ENCODE measurements at regions not wholly inside any gene's neighbourhood (a gene's known extent, or its start where the extent isn't known, plus 50 kb on each side); places are given as distances from the start of the nearest gene placed in this dataset.

DNA sequence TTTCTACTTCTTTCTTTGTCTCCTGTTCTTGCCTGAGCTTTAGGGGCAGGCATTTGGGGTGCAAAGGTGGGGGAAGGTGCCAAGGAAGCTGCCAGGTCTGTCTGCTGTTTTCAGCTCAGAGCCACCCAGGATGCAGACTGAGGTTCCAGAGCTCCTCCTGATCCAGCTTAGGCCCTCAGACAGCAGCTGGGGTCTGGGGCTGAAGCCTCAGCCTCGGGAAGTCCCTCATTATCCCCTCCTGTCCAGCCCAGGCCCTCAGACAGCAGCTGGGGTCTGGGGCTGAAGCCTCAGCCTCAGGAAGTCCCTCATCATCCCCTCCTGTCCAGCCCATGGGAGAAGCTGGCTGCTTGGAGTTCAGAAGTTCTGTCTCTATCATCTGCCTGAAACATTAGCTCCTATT lies 257.7 kb upstream of the CSF3R start:
- Histone ChIP-seq H2BK5ac (ENCODE audit: low read depth, low read length, poor library complexity, severe bottlenecking) (no peak overlapping the region), H3K9me3 (ENCODE audit: control insufficient read depth, insufficient read depth, low read length) (no peaks in the 10 kb centered on the region), H2AFZ (replicated peaks; ENCODE audit: low read length, poor library complexity) (no peak overlapping the region), H2BK20ac (ENCODE audit: low read depth, low read length) (no peak overlapping the region), H3K4me2 (ENCODE audit: low read depth, low read length) (no peak overlapping the region), H4K5ac (ENCODE audit: low read depth, low read length) (no peak overlapping the region), H3K9ac (ENCODE audit: low read depth, low read length) (no peak overlapping the region), H2AK5ac (ENCODE audit: low read depth, low read length) (no peak overlapping the region), H3K4me1 (ENCODE audit: control insufficient read depth, insufficient read depth, low read length) (no peaks in the 10 kb centered on the region), H3K79me1 (ENCODE audit: low read depth in 1 of 2, low read length in 2 of 2) (no peaks in the 10 kb centered on the region), H3K27ac (ENCODE audit: insufficient read depth, low read length) (no peak overlapping the region), H3K14ac (replicated peaks; ENCODE audit: low read depth, low read length) (no peak overlapping the region), H4K91ac (ENCODE audit: insufficient read depth, low read depth, low read length) (no peak overlapping the region), H3K27me3 (ENCODE audit: control insufficient read depth, insufficient read depth, low read length) (peaks cover 6% of the 10 kb centered on the region; the same call in 1 of the 2 replicates), H4K8ac (ENCODE audit: low read depth in 2 of 2, low read length in 2 of 2) (no peak overlapping the region), H2BK120ac (ENCODE audit: low read depth, low read length) (no peak overlapping the region), H3K36me3 (ENCODE audit: control insufficient read depth, insufficient read depth, low read length) (no peaks in the 10 kb centered on the region), H2AK9ac (replicated peaks; ENCODE audit: low read depth, low read length, poor library complexity) (no peak overlapping the region), H3K4me3 (ENCODE audit: insufficient read depth, low read depth, low read length) (no peak overlapping the region), H3K23ac (ENCODE audit: low read depth, low read length) (no peak overlapping the region), H3K56ac (ENCODE audit: extremely low read depth, insufficient read depth, low read length) (no peak overlapping the region), H4K20me1 (ENCODE audit: insufficient read depth, low read length) (no peaks in the 10 kb centered on the region), H3K9me1 (ENCODE audit: insufficient read depth, low read length) (no peaks in the 10 kb centered on the region), H2BK15ac (ENCODE audit: low read depth, low read length) (no peak overlapping the region), H3K18ac (ENCODE audit: low read depth, low read length) (no peak overlapping the region), H3K4ac (ENCODE audit: low read depth, low read length) (no peak overlapping the region)
- ATAC-seq (ENCODE audit: low read depth) = no peak
- CTCF ChIA-PET = no interaction called here
- DNase-seq = no peak
- WGBS, 2 experiments (ENCODE audit: extremely low coverage in 2 of 2, insufficient read length in 1 of 2) = no CpG with 5 or more reads among the region's 1 CpG
- no TSS peak for BruUV-seq (replicated peaks)
- in situ Hi-C loops (cut with MboI; ENCODE audit: low sequenced_read_pairs) = no loop called here
- POLR2A ChIA-PET (ENCODE audit: unreplicated experiment) = no interaction called here
- TF ChIP-seq RAD21 (IDR thresholded peaks at IDR 0.05; ENCODE audit: low read length) (no peak), SMC3 (IDR thresholded peaks at IDR 0.05; ENCODE audit: low read depth, low read length) (no peak), MAFK (IDR thresholded peaks at IDR 0.05; ENCODE audit: low read depth, low read length) (no peak), CHD1 (IDR thresholded peaks at IDR 0.05; ENCODE audit: low read depth, low read length) (no peak)
- intact Hi-C loops (cut with micrococcal nuclease) = no loop called here
- dilution Hi-C loops (cut with HindIII; ENCODE audit: low sequenced_read_pairs, unreplicated experiment) = no loop called here

All from IMR-90 (cell line).